B cell (primary cell): ENCODE measurements at regions not wholly inside any gene's neighbourhood (a gene's known extent, or its start where the extent isn't known, plus 50 kb on each side); places are given as distances from the start of the nearest gene placed in this dataset.

Experiments used
- EZH2 ChIP-seq: IDR thresholded peaks from 2 replicates; pipeline ENCODE4 v1.6.1; 2012; ENCODE audit warnings: borderline replicate concordance, low read depth, mild to moderate bottlenecking, moderate library complexity, low read length; ENCODE audit not compliant: insufficient read depth, poor library complexity, severe bottlenecking
- TF ChIP-seq, protein P1 (sequence below): fragments of 200-600 bp; IDR thresholded peaks from one replicate; pipeline ENCODE4 v1.8.0; 2022; ENCODE audit warnings: antibody characterized with exemption, mild to moderate bottlenecking

DNA sequence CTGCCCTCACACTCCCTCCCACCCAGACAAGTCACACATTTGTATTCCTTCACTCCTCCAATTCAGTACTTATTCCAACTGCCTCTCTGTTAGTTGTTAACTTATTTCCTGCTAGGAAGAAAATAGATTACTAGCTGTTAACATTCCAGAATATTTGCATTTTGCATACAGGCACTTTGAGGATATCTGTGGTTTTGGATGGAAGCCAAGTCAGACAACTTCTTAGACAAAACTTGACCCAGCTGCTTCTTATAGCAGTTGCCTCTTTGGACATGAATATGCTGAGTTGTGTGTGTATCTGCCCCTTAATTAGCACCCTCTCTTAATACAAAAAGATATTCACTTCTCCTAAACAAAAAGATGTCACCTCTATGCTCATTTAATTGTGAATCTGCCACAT is 1280.6 kb upstream of the ACO1 start:
- TF ChIP-seq, protein P1, sequence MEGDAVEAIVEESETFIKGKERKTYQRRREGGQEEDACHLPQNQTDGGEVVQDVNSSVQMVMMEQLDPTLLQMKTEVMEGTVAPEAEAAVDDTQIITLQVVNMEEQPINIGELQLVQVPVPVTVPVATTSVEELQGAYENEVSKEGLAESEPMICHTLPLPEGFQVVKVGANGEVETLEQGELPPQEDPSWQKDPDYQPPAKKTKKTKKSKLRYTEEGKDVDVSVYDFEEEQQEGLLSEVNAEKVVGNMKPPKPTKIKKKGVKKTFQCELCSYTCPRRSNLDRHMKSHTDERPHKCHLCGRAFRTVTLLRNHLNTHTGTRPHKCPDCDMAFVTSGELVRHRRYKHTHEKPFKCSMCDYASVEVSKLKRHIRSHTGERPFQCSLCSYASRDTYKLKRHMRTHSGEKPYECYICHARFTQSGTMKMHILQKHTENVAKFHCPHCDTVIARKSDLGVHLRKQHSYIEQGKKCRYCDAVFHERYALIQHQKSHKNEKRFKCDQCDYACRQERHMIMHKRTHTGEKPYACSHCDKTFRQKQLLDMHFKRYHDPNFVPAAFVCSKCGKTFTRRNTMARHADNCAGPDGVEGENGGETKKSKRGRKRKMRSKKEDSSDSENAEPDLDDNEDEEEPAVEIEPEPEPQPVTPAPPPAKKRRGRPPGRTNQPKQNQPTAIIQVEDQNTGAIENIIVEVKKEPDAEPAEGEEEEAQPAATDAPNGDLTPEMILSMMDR, result no peak
- no peak for TF ChIP-seq EZH2
